ENCODE measurements at regions not wholly inside any gene's neighbourhood (a gene's known extent, or its start where the extent isn't known, plus 50 kb on each side); places are given as distances from the start of the nearest gene placed in this dataset.

GRCh38 chr6:14787677-14788076 is 458.2 kb upstream of the JARID2 start:
- TF ChIP-seq, protein P1, sequence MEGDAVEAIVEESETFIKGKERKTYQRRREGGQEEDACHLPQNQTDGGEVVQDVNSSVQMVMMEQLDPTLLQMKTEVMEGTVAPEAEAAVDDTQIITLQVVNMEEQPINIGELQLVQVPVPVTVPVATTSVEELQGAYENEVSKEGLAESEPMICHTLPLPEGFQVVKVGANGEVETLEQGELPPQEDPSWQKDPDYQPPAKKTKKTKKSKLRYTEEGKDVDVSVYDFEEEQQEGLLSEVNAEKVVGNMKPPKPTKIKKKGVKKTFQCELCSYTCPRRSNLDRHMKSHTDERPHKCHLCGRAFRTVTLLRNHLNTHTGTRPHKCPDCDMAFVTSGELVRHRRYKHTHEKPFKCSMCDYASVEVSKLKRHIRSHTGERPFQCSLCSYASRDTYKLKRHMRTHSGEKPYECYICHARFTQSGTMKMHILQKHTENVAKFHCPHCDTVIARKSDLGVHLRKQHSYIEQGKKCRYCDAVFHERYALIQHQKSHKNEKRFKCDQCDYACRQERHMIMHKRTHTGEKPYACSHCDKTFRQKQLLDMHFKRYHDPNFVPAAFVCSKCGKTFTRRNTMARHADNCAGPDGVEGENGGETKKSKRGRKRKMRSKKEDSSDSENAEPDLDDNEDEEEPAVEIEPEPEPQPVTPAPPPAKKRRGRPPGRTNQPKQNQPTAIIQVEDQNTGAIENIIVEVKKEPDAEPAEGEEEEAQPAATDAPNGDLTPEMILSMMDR (IDR thresholded peaks at IDR 0.05; ENCODE audit: low read depth, low read length, poor library complexity, severe bottlenecking), result no peak
- no peak for TF ChIP-seq EZH2phosphoT487 (IDR thresholded peaks at IDR 0.05; ENCODE audit: borderline replicate concordance, low read length)
